SH-SY5Y (cell line): ENCODE measurements at regions not wholly inside any gene's neighbourhood (a gene's known extent, or its start where the extent isn't known, plus 50 kb on each side); places are given as distances from the start of the nearest gene placed in this dataset.

ENCODE experiments used
- GATA2 ChIP-seq: IDR thresholded peaks from 2 replicates; pipeline ENCODE4 v1.6.1; 2011; ENCODE audit warnings: mild to moderate bottlenecking, low read depth, low read length
- GATA3 ChIP-seq: IDR thresholded peaks from 2 replicates; pipeline ENCODE4 v1.6.1; 2011; ENCODE audit warnings: low read depth, mild to moderate bottlenecking, low read length, moderate library complexity

GRCh38 chr6:142534484-142534883 lies 232.7 kb downstream of the ADGRG6 start:
- TF ChIP-seq GATA2: no peak
- TF ChIP-seq GATA3: no peak
